ENCODE measurements at regions not wholly inside any gene's neighbourhood (a gene's known extent, or its start where the extent isn't known, plus 50 kb on each side); places are given as distances from the start of the nearest gene placed in this dataset.
"Not testable (repeated sequence)": the region's sequence is repeated elsewhere in the genome, so short reads cannot be mapped to it uniquely, and the experiment has no call there.

GRCh38 chr7:156353352-156353751 is 287.2 kb upstream of the RNF32 start:
- ChIA-PET POLR2A (ENCODE audit: low non-redundant PET) (no interaction called here), CTCF (no interaction called here)
- Histone ChIP-seq H3K4me1 (ENCODE audit: insufficient read depth, low read length, poor library complexity, severe bottlenecking) (no peaks in the 10 kb centered on the region), H3K27me3 (replicated peaks; ENCODE audit: insufficient read depth, low read depth, low read length, poor library complexity) (no peaks in the 10 kb centered on the region), H3K27ac (ENCODE audit: low read depth, low read length, poor library complexity, severe bottlenecking) (no peak overlapping the region), H3K4me3 (ENCODE audit: low read depth, low read length, poor library complexity, severe bottlenecking) (no peak overlapping the region), H3K9me3 (ENCODE audit: low read depth, low read length, poor library complexity, severe bottlenecking) (no peaks in the 10 kb centered on the region), H3K36me3 (ENCODE audit: insufficient read depth, low read length, poor library complexity, severe bottlenecking) (no peaks in the 10 kb centered on the region)
- intact Hi-C loops (cut with micrococcal nuclease; ENCODE audit: unreplicated experiment) = no loop called here
- TF ChIP-seq EZH2 (IDR thresholded peaks at IDR 0.05; ENCODE audit: borderline replicate concordance, low read depth, low read length, poor library complexity, severe bottlenecking) (no peak), CTCF (conservative IDR thresholded peaks at IDR 0.05; ENCODE audit: low read depth, low read length) (no peak)
- BruUV-seq (replicated peaks) = no TSS peak
- DNase-seq (ENCODE audit: low spot score) = no peak

- H3K4me1 ChIP-seq (ENCODE audit: insufficient read depth, low read length, poor library complexity, severe bottlenecking); BruUV-seq (replicated peaks); H3K9me3 ChIP-seq (ENCODE audit: low read depth, low read length, poor library complexity, severe bottlenecking); DNase-seq (ENCODE audit: low spot score); CTCF ChIA-PET; H3K4me3 ChIP-seq (ENCODE audit: low read depth, low read length, poor library complexity, severe bottlenecking); intact Hi-C loops (cut with micrococcal nuclease; ENCODE audit: unreplicated experiment); H3K27me3 ChIP-seq (replicated peaks; ENCODE audit: insufficient read depth, low read depth, low read length, poor library complexity); H3K27ac ChIP-seq (ENCODE audit: low read depth, low read length, poor library complexity, severe bottlenecking); POLR2A ChIA-PET (ENCODE audit: low non-redundant PET); H3K36me3 ChIP-seq (ENCODE audit: insufficient read depth, low read length, poor library complexity, severe bottlenecking): not testable (repeated sequence)
Measured at GRCh38 chr7:156347703-156348248, 292.8 kb upstream of the RNF32 start.

GRCh38 chr7:156347132-156347531 is 293.4 kb upstream of the RNF32 start:
- no peak for DNase-seq (ENCODE audit: low spot score)
- POLR2A ChIA-PET (ENCODE audit: low non-redundant PET) = no interaction called here
- no peaks in the 10 kb centered on the region for H3K36me3 ChIP-seq (ENCODE audit: insufficient read depth, low read length, poor library complexity, severe bottlenecking)
- H3K9me3 ChIP-seq (ENCODE audit: low read depth, low read length, poor library complexity, severe bottlenecking) = no peaks in the 10 kb centered on the region
- no peak overlapping the region for H3K27ac ChIP-seq (ENCODE audit: low read depth, low read length, poor library complexity, severe bottlenecking)
- no peak for TF ChIP-seq CTCF (conservative IDR thresholded peaks at IDR 0.05; ENCODE audit: low read depth, low read length)
- H3K4me1 ChIP-seq (ENCODE audit: insufficient read depth, low read length, poor library complexity, severe bottlenecking) = no peaks in the 10 kb centered on the region
- peaks cover 11% of the 10 kb centered on the region for H3K27me3 ChIP-seq (replicated peaks; ENCODE audit: insufficient read depth, low read depth, low read length, poor library complexity)
- no peak overlapping the region for H3K4me3 ChIP-seq (ENCODE audit: low read depth, low read length, poor library complexity, severe bottlenecking)
- no TSS peak for BruUV-seq (replicated peaks)
- intact Hi-C loops (cut with micrococcal nuclease; ENCODE audit: unreplicated experiment) = no loop called here
- CTCF ChIA-PET = no interaction called here

GRCh38 chr7:156344595-156344994 is 296.0 kb upstream of the RNF32 start:
- CTCF ChIA-PET = no interaction called here
- H3K27me3 ChIP-seq (replicated peaks; ENCODE audit: insufficient read depth, low read depth, low read length, poor library complexity) = peaks cover 22% of the 10 kb centered on the region
- no TSS peak for BruUV-seq (replicated peaks)
- no peak overlapping the region for H3K4me3 ChIP-seq (ENCODE audit: low read depth, low read length, poor library complexity, severe bottlenecking)
- no peaks in the 10 kb centered on the region for H3K9me3 ChIP-seq (ENCODE audit: low read depth, low read length, poor library complexity, severe bottlenecking)
- H3K27ac ChIP-seq (ENCODE audit: low read depth, low read length, poor library complexity, severe bottlenecking) = no peak overlapping the region
- no peaks in the 10 kb centered on the region for H3K4me1 ChIP-seq (ENCODE audit: insufficient read depth, low read length, poor library complexity, severe bottlenecking)
- TF ChIP-seq EZH2 (IDR thresholded peaks at IDR 0.05; ENCODE audit: borderline replicate concordance, low read depth, low read length, poor library complexity, severe bottlenecking) (no peak), CTCF (conservative IDR thresholded peaks at IDR 0.05; ENCODE audit: low read depth, low read length) (no peak)
- intact Hi-C loops (cut with micrococcal nuclease; ENCODE audit: unreplicated experiment) = no loop called here
- H3K36me3 ChIP-seq (ENCODE audit: insufficient read depth, low read length, poor library complexity, severe bottlenecking) = no peaks in the 10 kb centered on the region
- POLR2A ChIA-PET (ENCODE audit: low non-redundant PET) = interaction anchor here (0.7 kb wide), 1 partner anchor 54 kb away, joined by 13 read pairs; no protein-coding TSS in a partner anchor
- DNase-seq (ENCODE audit: low spot score) = no peak
